ENCODE measurements at regions not wholly inside any gene's neighbourhood (a gene's known extent, or its start where the extent isn't known, plus 50 kb on each side); places are given as distances from the start of the nearest gene placed in this dataset.

DNA sequence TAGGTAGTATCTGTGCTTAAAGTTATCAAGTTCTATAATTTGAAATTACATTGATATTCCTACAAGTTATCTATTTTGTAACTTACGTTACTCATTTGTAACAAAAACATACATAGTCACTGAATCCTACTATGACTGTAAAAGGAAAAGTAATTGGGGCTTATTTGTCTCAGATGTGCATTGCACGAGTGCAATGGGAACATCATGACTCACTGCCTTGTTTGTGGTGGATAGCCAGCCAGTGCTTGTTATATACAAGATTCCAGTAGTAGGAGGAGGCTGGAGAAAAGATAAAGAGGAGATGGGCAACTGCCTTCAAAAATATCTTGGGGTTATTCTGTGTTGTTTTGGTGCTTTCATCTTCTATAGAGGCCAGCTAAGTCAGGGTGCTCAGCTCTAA is 164.1 kb downstream of the RNF144B start (continued):
- TF ChIP-seq, protein P1, sequence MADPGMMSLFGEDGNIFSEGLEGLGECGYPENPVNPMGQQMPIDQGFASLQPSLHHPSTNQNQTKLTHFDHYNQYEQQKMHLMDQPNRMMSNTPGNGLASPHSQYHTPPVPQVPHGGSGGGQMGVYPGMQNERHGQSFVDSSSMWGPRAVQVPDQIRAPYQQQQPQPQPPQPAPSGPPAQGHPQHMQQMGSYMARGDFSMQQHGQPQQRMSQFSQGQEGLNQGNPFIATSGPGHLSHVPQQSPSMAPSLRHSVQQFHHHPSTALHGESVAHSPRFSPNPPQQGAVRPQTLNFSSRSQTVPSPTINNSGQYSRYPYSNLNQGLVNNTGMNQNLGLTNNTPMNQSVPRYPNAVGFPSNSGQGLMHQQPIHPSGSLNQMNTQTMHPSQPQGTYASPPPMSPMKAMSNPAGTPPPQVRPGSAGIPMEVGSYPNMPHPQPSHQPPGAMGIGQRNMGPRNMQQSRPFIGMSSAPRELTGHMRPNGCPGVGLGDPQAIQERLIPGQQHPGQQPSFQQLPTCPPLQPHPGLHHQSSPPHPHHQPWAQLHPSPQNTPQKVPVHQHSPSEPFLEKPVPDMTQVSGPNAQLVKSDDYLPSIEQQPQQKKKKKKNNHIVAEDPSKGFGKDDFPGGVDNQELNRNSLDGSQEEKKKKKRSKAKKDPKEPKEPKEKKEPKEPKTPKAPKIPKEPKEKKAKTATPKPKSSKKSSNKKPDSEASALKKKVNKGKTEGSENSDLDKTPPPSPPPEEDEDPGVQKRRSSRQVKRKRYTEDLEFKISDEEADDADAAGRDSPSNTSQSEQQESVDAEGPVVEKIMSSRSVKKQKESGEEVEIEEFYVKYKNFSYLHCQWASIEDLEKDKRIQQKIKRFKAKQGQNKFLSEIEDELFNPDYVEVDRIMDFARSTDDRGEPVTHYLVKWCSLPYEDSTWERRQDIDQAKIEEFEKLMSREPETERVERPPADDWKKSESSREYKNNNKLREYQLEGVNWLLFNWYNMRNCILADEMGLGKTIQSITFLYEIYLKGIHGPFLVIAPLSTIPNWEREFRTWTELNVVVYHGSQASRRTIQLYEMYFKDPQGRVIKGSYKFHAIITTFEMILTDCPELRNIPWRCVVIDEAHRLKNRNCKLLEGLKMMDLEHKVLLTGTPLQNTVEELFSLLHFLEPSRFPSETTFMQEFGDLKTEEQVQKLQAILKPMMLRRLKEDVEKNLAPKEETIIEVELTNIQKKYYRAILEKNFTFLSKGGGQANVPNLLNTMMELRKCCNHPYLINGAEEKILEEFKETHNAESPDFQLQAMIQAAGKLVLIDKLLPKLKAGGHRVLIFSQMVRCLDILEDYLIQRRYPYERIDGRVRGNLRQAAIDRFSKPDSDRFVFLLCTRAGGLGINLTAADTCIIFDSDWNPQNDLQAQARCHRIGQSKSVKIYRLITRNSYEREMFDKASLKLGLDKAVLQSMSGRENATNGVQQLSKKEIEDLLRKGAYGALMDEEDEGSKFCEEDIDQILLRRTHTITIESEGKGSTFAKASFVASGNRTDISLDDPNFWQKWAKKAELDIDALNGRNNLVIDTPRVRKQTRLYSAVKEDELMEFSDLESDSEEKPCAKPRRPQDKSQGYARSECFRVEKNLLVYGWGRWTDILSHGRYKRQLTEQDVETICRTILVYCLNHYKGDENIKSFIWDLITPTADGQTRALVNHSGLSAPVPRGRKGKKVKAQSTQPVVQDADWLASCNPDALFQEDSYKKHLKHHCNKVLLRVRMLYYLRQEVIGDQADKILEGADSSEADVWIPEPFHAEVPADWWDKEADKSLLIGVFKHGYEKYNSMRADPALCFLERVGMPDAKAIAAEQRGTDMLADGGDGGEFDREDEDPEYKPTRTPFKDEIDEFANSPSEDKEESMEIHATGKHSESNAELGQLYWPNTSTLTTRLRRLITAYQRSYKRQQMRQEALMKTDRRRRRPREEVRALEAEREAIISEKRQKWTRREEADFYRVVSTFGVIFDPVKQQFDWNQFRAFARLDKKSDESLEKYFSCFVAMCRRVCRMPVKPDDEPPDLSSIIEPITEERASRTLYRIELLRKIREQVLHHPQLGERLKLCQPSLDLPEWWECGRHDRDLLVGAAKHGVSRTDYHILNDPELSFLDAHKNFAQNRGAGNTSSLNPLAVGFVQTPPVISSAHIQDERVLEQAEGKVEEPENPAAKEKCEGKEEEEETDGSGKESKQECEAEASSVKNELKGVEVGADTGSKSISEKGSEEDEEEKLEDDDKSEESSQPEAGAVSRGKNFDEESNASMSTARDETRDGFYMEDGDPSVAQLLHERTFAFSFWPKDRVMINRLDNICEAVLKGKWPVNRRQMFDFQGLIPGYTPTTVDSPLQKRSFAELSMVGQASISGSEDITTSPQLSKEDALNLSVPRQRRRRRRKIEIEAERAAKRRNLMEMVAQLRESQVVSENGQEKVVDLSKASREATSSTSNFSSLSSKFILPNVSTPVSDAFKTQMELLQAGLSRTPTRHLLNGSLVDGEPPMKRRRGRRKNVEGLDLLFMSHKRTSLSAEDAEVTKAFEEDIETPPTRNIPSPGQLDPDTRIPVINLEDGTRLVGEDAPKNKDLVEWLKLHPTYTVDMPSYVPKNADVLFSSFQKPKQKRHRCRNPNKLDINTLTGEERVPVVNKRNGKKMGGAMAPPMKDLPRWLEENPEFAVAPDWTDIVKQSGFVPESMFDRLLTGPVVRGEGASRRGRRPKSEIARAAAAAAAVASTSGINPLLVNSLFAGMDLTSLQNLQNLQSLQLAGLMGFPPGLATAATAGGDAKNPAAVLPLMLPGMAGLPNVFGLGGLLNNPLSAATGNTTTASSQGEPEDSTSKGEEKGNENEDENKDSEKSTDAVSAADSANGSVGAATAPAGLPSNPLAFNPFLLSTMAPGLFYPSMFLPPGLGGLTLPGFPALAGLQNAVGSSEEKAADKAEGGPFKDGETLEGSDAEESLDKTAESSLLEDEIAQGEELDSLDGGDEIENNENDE (IDR thresholded peaks at IDR 0.05; ENCODE audit: insufficient replicate concordance, low read length) = no peak
- no peak for TF ChIP-seq CBX8 (IDR thresholded peaks at IDR 0.05; ENCODE audit: borderline replicate concordance, low read depth, low read length)
- no peak for TF ChIP-seq GABPA (IDR thresholded peaks at IDR 0.05; ENCODE audit: borderline replicate concordance, insufficient read depth, low read length)

Data from H1 (cell line).